Retinal pigment epithelial cell (primary cell): ENCODE measurements at regions not wholly inside any gene's neighbourhood (a gene's known extent, or its start where the extent isn't known, plus 50 kb on each side); places are given as distances from the start of the nearest gene placed in this dataset.
A peak's percentile ranks its signal among the peaks of the same experiment; 100 is the strongest.

Experiments
- DNase-seq: peaks from one replicate; pipeline ENCODE4 v3.0.0-alpha.2; 2010; ENCODE audit warnings: low read depth
- H3K4me3 ChIP-seq: 2 replicates; pipeline ENCODE4 v1.5.1; 2011; ENCODE audit warnings: mild to moderate bottlenecking, low read length, control low read depth, moderate library complexity
- CTCF ChIP-seq: conservative IDR thresholded peaks from 2 replicates; pipeline ENCODE4 v1.5.1; 2011; ENCODE audit warnings: low read depth, low read length, control low read depth, inconsistent platforms

- no peak overlapping the region for H3K4me3 ChIP-seq
- DNase-seq, result peak; percentile 56
- TF ChIP-seq CTCF, result no peak
These were observed 98.1 kb upstream of the JADE1 start for GRCh38 chr4:128711361-128711760.

GRCh38 chr4:128709268-128709667, 100.2 kb upstream of the JADE1 start:
- TF ChIP-seq CTCF, result no peak
- no peak overlapping the region for H3K4me3 ChIP-seq
- no peak for DNase-seq

GRCh38 chr4:128707864-128708263, 101.6 kb upstream of the JADE1 start:
- DNase-seq, result no peak
- H3K4me3 ChIP-seq, result no peak overlapping the region
- no peak for TF ChIP-seq CTCF

- no peak for DNase-seq
- H3K4me3 ChIP-seq, result no peak overlapping the region
- TF ChIP-seq CTCF, result no peak
These were observed 105.6 kb upstream of the JADE1 start for GRCh38 chr4:128703948-128704347.

GRCh38 chr4:128700659-128701350, 108.7 kb upstream of the JADE1 start:
- DNase-seq, result no peak
- no peak for TF ChIP-seq CTCF
- no peak overlapping the region for H3K4me3 ChIP-seq

GRCh38 chr4:128698386-128698785, 111.1 kb upstream of the JADE1 start:
- DNase-seq, result no peak
- TF ChIP-seq CTCF, result no peak
- H3K4me3 ChIP-seq, result no peak overlapping the region

- no peak for TF ChIP-seq CTCF
- no peak for DNase-seq
- no peak overlapping the region for H3K4me3 ChIP-seq
These were observed 112.2 kb upstream of the JADE1 start for GRCh38 chr4:128697323-128697722.
